ENCODE measurements at regions not wholly inside any gene's neighbourhood (a gene's known extent, or its start where the extent isn't known, plus 50 kb on each side); places are given as distances from the start of the nearest gene placed in this dataset.

- TF ChIP-seq, protein P1, sequence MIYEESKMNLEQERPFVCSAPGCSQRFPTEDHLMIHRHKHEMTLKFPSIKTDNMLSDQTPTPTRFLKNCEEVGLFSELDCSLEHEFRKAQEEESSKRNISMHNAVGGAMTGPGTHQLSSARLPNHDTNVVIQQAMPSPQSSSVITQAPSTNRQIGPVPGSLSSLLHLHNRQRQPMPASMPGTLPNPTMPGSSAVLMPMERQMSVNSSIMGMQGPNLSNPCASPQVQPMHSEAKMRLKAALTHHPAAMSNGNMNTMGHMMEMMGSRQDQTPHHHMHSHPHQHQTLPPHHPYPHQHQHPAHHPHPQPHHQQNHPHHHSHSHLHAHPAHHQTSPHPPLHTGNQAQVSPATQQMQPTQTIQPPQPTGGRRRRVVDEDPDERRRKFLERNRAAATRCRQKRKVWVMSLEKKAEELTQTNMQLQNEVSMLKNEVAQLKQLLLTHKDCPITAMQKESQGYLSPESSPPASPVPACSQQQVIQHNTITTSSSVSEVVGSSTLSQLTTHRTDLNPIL (CRISPR knock-in tag; IDR thresholded peaks at IDR 0.05; ENCODE audit: low read depth) = no peak
- TF ChIP-seq CSDC2 (CRISPR knock-in tag; IDR thresholded peaks at IDR 0.05) (no peak), ARNTL (CRISPR knock-in tag; IDR thresholded peaks at IDR 0.05; ENCODE audit: borderline replicate concordance, low read depth) (no peak), ZFP3 (CRISPR knock-in tag; IDR thresholded peaks at IDR 0.05) (no peak), RARB (CRISPR knock-in tag; IDR thresholded peaks at IDR 0.05) (no peak), ZC3H10 (CRISPR knock-in tag; IDR thresholded peaks at IDR 0.05) (no peak), BACH2 (CRISPR knock-in tag; IDR thresholded peaks at IDR 0.05; ENCODE audit: borderline replicate concordance) (no peak), ZFP30 (CRISPR knock-in tag; IDR thresholded peaks at IDR 0.05) (no peak), ESRRG (CRISPR knock-in tag; IDR thresholded peaks at IDR 0.05) (no peak), ZNF8 (CRISPR knock-in tag; IDR thresholded peaks at IDR 0.05) (no peak)
- TF ChIP-seq, protein P2, sequence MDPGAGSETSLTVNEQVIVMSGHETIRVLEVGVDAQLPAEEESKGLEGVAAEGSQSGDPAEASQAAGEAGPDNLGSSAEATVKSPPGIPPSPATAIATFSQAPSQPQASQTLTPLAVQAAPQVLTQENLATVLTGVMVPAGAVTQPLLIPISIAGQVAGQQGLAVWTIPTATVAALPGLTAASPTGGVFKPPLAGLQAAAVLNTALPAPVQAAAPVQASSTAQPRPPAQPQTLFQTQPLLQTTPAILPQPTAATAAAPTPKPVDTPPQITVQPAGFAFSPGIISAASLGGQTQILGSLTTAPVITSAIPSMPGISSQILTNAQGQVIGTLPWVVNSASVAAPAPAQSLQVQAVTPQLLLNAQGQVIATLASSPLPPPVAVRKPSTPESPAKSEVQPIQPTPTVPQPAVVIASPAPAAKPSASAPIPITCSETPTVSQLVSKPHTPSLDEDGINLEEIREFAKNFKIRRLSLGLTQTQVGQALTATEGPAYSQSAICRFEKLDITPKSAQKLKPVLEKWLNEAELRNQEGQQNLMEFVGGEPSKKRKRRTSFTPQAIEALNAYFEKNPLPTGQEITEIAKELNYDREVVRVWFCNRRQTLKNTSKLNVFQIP (CRISPR knock-in tag; IDR thresholded peaks at IDR 0.05; ENCODE audit: borderline replicate concordance, low read depth) = no peak
- TF ChIP-seq, protein P3, sequence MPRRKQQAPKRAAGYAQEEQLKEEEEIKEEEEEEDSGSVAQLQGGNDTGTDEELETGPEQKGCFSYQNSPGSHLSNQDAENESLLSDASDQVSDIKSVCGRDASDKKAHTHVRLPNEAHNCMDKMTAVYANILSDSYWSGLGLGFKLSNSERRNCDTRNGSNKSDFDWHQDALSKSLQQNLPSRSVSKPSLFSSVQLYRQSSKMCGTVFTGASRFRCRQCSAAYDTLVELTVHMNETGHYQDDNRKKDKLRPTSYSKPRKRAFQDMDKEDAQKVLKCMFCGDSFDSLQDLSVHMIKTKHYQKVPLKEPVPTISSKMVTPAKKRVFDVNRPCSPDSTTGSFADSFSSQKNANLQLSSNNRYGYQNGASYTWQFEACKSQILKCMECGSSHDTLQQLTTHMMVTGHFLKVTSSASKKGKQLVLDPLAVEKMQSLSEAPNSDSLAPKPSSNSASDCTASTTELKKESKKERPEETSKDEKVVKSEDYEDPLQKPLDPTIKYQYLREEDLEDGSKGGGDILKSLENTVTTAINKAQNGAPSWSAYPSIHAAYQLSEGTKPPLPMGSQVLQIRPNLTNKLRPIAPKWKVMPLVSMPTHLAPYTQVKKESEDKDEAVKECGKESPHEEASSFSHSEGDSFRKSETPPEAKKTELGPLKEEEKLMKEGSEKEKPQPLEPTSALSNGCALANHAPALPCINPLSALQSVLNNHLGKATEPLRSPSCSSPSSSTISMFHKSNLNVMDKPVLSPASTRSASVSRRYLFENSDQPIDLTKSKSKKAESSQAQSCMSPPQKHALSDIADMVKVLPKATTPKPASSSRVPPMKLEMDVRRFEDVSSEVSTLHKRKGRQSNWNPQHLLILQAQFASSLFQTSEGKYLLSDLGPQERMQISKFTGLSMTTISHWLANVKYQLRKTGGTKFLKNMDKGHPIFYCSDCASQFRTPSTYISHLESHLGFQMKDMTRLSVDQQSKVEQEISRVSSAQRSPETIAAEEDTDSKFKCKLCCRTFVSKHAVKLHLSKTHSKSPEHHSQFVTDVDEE (CRISPR knock-in tag; IDR thresholded peaks at IDR 0.05) = no peak
- TF ChIP-seq, protein P4, sequence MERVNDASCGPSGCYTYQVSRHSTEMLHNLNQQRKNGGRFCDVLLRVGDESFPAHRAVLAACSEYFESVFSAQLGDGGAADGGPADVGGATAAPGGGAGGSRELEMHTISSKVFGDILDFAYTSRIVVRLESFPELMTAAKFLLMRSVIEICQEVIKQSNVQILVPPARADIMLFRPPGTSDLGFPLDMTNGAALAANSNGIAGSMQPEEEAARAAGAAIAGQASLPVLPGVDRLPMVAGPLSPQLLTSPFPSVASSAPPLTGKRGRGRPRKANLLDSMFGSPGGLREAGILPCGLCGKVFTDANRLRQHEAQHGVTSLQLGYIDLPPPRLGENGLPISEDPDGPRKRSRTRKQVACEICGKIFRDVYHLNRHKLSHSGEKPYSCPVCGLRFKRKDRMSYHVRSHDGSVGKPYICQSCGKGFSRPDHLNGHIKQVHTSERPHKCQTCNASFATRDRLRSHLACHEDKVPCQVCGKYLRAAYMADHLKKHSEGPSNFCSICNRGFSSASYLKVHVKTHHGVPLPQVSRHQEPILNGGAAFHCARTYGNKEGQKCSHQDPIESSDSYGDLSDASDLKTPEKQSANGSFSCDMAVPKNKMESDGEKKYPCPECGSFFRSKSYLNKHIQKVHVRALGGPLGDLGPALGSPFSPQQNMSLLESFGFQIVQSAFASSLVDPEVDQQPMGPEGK (CRISPR knock-in tag; IDR thresholded peaks at IDR 0.05; ENCODE audit: borderline replicate concordance) = no peak
These were observed 417.9 kb upstream of the MAF start for GRCh38 chr16:80018466-80018865.
